ENCODE measurements at regions not wholly inside any gene's neighbourhood (a gene's known extent, or its start where the extent isn't known, plus 50 kb on each side); places are given as distances from the start of the nearest gene placed in this dataset.
"Not testable (repeated sequence)": the region's sequence is repeated elsewhere in the genome, so short reads cannot be mapped to it uniquely, and the experiment has no call there.

- Histone ChIP-seq H3K79me2 (ENCODE audit: insufficient read depth, low read length) (no peaks in the 10 kb centered on the region), H3K9ac (ENCODE audit: low read depth, low read length) (no peak overlapping the region), H3K9me3 (ENCODE audit: insufficient read depth, low read length, severe bottlenecking) (no peaks in the 10 kb centered on the region), H4K20me1 (ENCODE audit: insufficient read depth, low read length) (no peaks in the 10 kb centered on the region), H3K4me1 (ENCODE audit: insufficient read depth, low read length) (peaks cover 13% of the 10 kb centered on the region), H3K4me2 (ENCODE audit: insufficient read depth, low read length) (no peak overlapping the region), H3K36me3 (ENCODE audit: insufficient read depth, low read length) (no peaks in the 10 kb centered on the region), H3K27me3 (ENCODE audit: insufficient read depth, low read length, poor library complexity) (no peaks in the 10 kb centered on the region), H3K4me3 (ENCODE audit: low read depth in 1 of 2, low read length in 2 of 2) (no peak overlapping the region), H2AFZ (ENCODE audit: low read depth, low read length) (no peak overlapping the region), H3K27ac (ENCODE audit: low read length) (no peak overlapping the region)
- no peak for ATAC-seq (ENCODE audit: insufficient read depth, low read depth)
- no peak for TF ChIP-seq CTCF (IDR thresholded peaks at IDR 0.05; ENCODE audit: borderline replicate concordance, extremely low read depth, low read length, poor library complexity, severe bottlenecking)
- no peak for TF ChIP-seq EZH2 (IDR thresholded peaks at IDR 0.05; ENCODE audit: borderline replicate concordance, low read depth, low read length, severe bottlenecking)
- no peak for DNase-seq
Measured at GRCh38 chr20:48360342-48360975, 467.3 kb downstream of the PREX1 start.

- Histone ChIP-seq H3K36me3 (ENCODE audit: insufficient read depth, low read length) (no peaks in the 10 kb centered on the region), H2AFZ (ENCODE audit: low read depth, low read length) (no peak overlapping the region), H3K9me3 (ENCODE audit: insufficient read depth, low read length, severe bottlenecking) (peaks cover 2% of the 10 kb centered on the region), H3K27ac (ENCODE audit: low read length) (no peak overlapping the region), H3K4me1 (ENCODE audit: insufficient read depth, low read length) (peaks cover 6% of the 10 kb centered on the region; the same call in 1 of the 2 replicates), H3K27me3 (ENCODE audit: insufficient read depth, low read length, poor library complexity) (no peaks in the 10 kb centered on the region), H3K9ac (ENCODE audit: low read depth, low read length) (no peak overlapping the region), H3K4me3 (ENCODE audit: low read depth in 1 of 2, low read length in 2 of 2) (no peak overlapping the region), H3K4me2 (ENCODE audit: insufficient read depth, low read length) (no peak overlapping the region), H4K20me1 (ENCODE audit: insufficient read depth, low read length) (no peaks in the 10 kb centered on the region), H3K79me2 (ENCODE audit: insufficient read depth, low read length) (no peaks in the 10 kb centered on the region)
- no peak for DNase-seq
- ATAC-seq (ENCODE audit: insufficient read depth, low read depth) = no peak
- TF ChIP-seq CTCF (IDR thresholded peaks at IDR 0.05; ENCODE audit: borderline replicate concordance, extremely low read depth, low read length, poor library complexity, severe bottlenecking) = no peak
- TF ChIP-seq EZH2 (IDR thresholded peaks at IDR 0.05; ENCODE audit: borderline replicate concordance, low read depth, low read length, severe bottlenecking) = no peak
Measured at GRCh38 chr20:48359692-48360341, 468.0 kb downstream of the PREX1 start.

- not testable (repeated sequence) for H3K4me1 ChIP-seq (ENCODE audit: insufficient read depth, low read length); ATAC-seq (ENCODE audit: insufficient read depth, low read depth); H3K4me3 ChIP-seq (ENCODE audit: low read depth in 1 of 2, low read length in 2 of 2); H4K20me1 ChIP-seq (ENCODE audit: insufficient read depth, low read length); H3K4me2 ChIP-seq (ENCODE audit: insufficient read depth, low read length); H3K9me3 ChIP-seq (ENCODE audit: insufficient read depth, low read length, severe bottlenecking); H3K79me2 ChIP-seq (ENCODE audit: insufficient read depth, low read length); H2AFZ ChIP-seq (ENCODE audit: low read depth, low read length); H3K9ac ChIP-seq (ENCODE audit: low read depth, low read length); H3K36me3 ChIP-seq (ENCODE audit: insufficient read depth, low read length); H3K27me3 ChIP-seq (ENCODE audit: insufficient read depth, low read length, poor library complexity); DNase-seq
- peak overlapping the region; percentile 26; the same call in 1 of the 2 replicates for H3K27ac ChIP-seq (ENCODE audit: low read length)
Measured at GRCh38 chr20:48359055-48359390, 468.8 kb downstream of the PREX1 start.

GRCh38 chr20:48358176-48359054 lies 469.4 kb downstream of the PREX1 start:
- Histone ChIP-seq H4K20me1 (ENCODE audit: insufficient read depth, low read length) (no peaks in the 10 kb centered on the region), H3K9ac (ENCODE audit: low read depth, low read length) (no peak overlapping the region), H3K9me3 (ENCODE audit: insufficient read depth, low read length, severe bottlenecking) (peaks cover 8% of the 10 kb centered on the region), H2AFZ (ENCODE audit: low read depth, low read length) (no peak overlapping the region; the same call in 1 of the 2 replicates), H3K36me3 (ENCODE audit: insufficient read depth, low read length) (no peaks in the 10 kb centered on the region), H3K79me2 (ENCODE audit: insufficient read depth, low read length) (no peaks in the 10 kb centered on the region), H3K27me3 (ENCODE audit: insufficient read depth, low read length, poor library complexity) (no peaks in the 10 kb centered on the region), H3K4me3 (ENCODE audit: low read depth in 1 of 2, low read length in 2 of 2) (no peak overlapping the region), H3K4me2 (ENCODE audit: insufficient read depth, low read length) (no peak overlapping the region), H3K4me1 (ENCODE audit: insufficient read depth, low read length) (no peaks in the 10 kb centered on the region), H3K27ac (ENCODE audit: low read length) (peak overlapping the region; percentile 26; the same call in 1 of the 2 replicates)
- ATAC-seq (ENCODE audit: insufficient read depth, low read depth) (no peak), DNase-seq (no peak)
- no peak for TF ChIP-seq CTCF (IDR thresholded peaks at IDR 0.05; ENCODE audit: borderline replicate concordance, extremely low read depth, low read length, poor library complexity, severe bottlenecking)
